Natural killer cell (primary cell): ENCODE measurements at regions not wholly inside any gene's neighbourhood (a gene's known extent, or its start where the extent isn't known, plus 50 kb on each side); places are given as distances from the start of the nearest gene placed in this dataset.

Experiments
- ATAC-seq, 3 donors: fragments of 150-1000 bp in 2 of 3; fragments of 200-7000 bp in 1 of 3; cut with Tn5 transposase; 1 replicate in 1 of 3; 2 replicates in 2 of 3; pipeline ENCODE4 v1.10.0; 2021; ENCODE audit warnings: mild to moderate bottlenecking in 2 of 3, moderate library complexity in 2 of 3
- DNase-seq, 2 donors: peaks; one replicate each; pipeline versions ENCODE4 v3.0.0 to v3.0.0-alpha.2; 2013 to 2021; ENCODE audit warnings: mixed read lengths in 1 of 2
- H3K27ac ChIP-seq: one replicate; pipeline ENCODE4 v1.5.1; 2013; ENCODE audit warnings: mild to moderate bottlenecking, low read length
- H3K27me3 ChIP-seq: one replicate; pipeline ENCODE4 v1.6.1; 2013; ENCODE audit warnings: low read length; ENCODE audit not compliant: control insufficient read depth, insufficient read depth
- H3K36me3 ChIP-seq: one replicate; pipeline ENCODE4 v1.6.1; 2013; ENCODE audit warnings: low read length; ENCODE audit not compliant: control insufficient read depth, insufficient read depth
- H3K4me1 ChIP-seq: one replicate; pipeline ENCODE4 v1.6.1; 2013; ENCODE audit warnings: low read length; ENCODE audit not compliant: control insufficient read depth, insufficient read depth
- H3K4me3 ChIP-seq: one replicate; pipeline ENCODE4 v1.5.1; 2013; ENCODE audit warnings: low read length
- H3K9me3 ChIP-seq: one replicate; pipeline ENCODE4 v1.6.1; 2013; ENCODE audit warnings: low read length; ENCODE audit not compliant: control insufficient read depth, insufficient read depth
- H3K27ac Mint-ChIP-seq, 2 donors: one replicate each; pipeline ENCODE4 v1.8.0; 2022; ENCODE audit warnings: mild to moderate bottlenecking in 2 of 2, mixed read lengths in 2 of 2, moderate library complexity in 1 of 2
- H3K27me3 Mint-ChIP-seq, 2 donors: one replicate each; pipeline ENCODE4 v1.8.0; 2022; ENCODE audit warnings: low read depth in 2 of 2, mixed read lengths in 2 of 2
- H3K36me3 Mint-ChIP-seq: one replicate; pipeline ENCODE4 v1.8.0; 2022; ENCODE audit warnings: mixed read lengths
- H3K4me1 Mint-ChIP-seq, 2 donors: one replicate each; pipeline ENCODE4 v1.8.0; 2022; ENCODE audit warnings: mixed read lengths in 2 of 2
- H3K4me3 Mint-ChIP-seq: one replicate; pipeline ENCODE4 v1.8.0; 2022; ENCODE audit warnings: mild to moderate bottlenecking, moderate library complexity, mixed read lengths
- H3K9me3 Mint-ChIP-seq, 2 donors: one replicate each; pipeline ENCODE4 v1.8.0; 2022; ENCODE audit warnings: mixed read lengths in 2 of 2
- CTCF ChIP-seq: fragments of 200-600 bp; IDR thresholded peaks from one replicate; pipeline ENCODE4 v1.8.0; 2022; ENCODE audit warnings: antibody characterized with exemption
- WGBS: methylation state at CpG from one replicate; pipeline ENCODE4 v1.1.7; 2013; ENCODE audit warnings: missing lambda C conversion rate; ENCODE audit not compliant: insufficient coverage; 5-methylcytosine and 5-hydroxymethylcytosine counted together
- intact Hi-C: fragments of 100-400 bp; cut with micrococcal nuclease; formaldehyde crosslinking; loops from one replicate; pipeline ENCODE4 v1.14.2; 2022

- H3K4me3 Mint-ChIP-seq, result no peak overlapping the region
- DNase-seq, result no peak
- no peaks in the 10 kb centered on the region for H3K4me1 ChIP-seq
- WGBS, result 93% methylated on average over 1 of the region's 1 CpG
- no peak for ATAC-seq
- H3K4me3 ChIP-seq, result no peak overlapping the region
- H3K27ac ChIP-seq, result no peak overlapping the region
- no peaks in the 10 kb centered on the region for H3K4me1 Mint-ChIP-seq
- intact Hi-C loops, result no loop called here
- no peaks in the 10 kb centered on the region for H3K36me3 Mint-ChIP-seq
- H3K27me3 ChIP-seq, result no peaks in the 10 kb centered on the region
- no peak overlapping the region for H3K27ac Mint-ChIP-seq
- H3K27me3 Mint-ChIP-seq, result no peaks in the 10 kb centered on the region
- no peaks in the 10 kb centered on the region for H3K9me3 ChIP-seq
- H3K36me3 ChIP-seq, result no peaks in the 10 kb centered on the region
- H3K9me3 Mint-ChIP-seq, result peaks cover 0 to 3% of the 10 kb centered on the region in 2 donors
- no peak for TF ChIP-seq CTCF
These were observed 92.3 kb upstream of the TFPI start for GRCh38 chr2:187646556-187646955.

- WGBS, result 88% methylated on average over 3 of the region's 4 CpGs
- ATAC-seq (no peak), DNase-seq (no peak)
- Histone ChIP-seq H3K27ac (no peak overlapping the region), H3K4me1 (no peaks in the 10 kb centered on the region), H3K4me3 (no peak overlapping the region), H3K9me3 (no peaks in the 10 kb centered on the region), H3K27me3 (no peaks in the 10 kb centered on the region), H3K36me3 (no peaks in the 10 kb centered on the region)
- Mint-ChIP-seq H3K9me3 (peaks cover 0 to 5% of the 10 kb centered on the region in 2 donors), H3K4me3 (no peak overlapping the region), H3K36me3 (no peaks in the 10 kb centered on the region), H3K27ac (no peak overlapping the region), H3K27me3 (no peaks in the 10 kb centered on the region), H3K4me1 (no peaks in the 10 kb centered on the region)
- no peak for TF ChIP-seq CTCF
- intact Hi-C loops, result no loop called here
These were observed 100.3 kb upstream of the TFPI start for GRCh38 chr2:187654535-187654934.

GRCh38 chr2:187655001-187655400 is 100.8 kb upstream of the TFPI start:
- Mint-ChIP-seq H3K9me3 (peaks cover 0 to 5% of the 10 kb centered on the region in 2 donors), H3K36me3 (no peaks in the 10 kb centered on the region)
- WGBS, result 80% methylated on average over 5 of the region's 9 CpGs

More at GRCh38 chr2:187655001-187655400, 100.8 kb upstream of the TFPI start:
- intact Hi-C loops, result no loop called here
- H3K27ac ChIP-seq, result no peak overlapping the region
- H3K4me1 ChIP-seq, result no peaks in the 10 kb centered on the region
- H3K27me3 ChIP-seq, result no peaks in the 10 kb centered on the region
- H3K36me3 ChIP-seq, result no peaks in the 10 kb centered on the region
- no peaks in the 10 kb centered on the region for H3K4me1 Mint-ChIP-seq
- no peak for TF ChIP-seq CTCF
- no peak overlapping the region for H3K27ac Mint-ChIP-seq
- H3K4me3 Mint-ChIP-seq, result no peak overlapping the region
- H3K9me3 ChIP-seq, result no peaks in the 10 kb centered on the region
- no peaks in the 10 kb centered on the region for H3K27me3 Mint-ChIP-seq
- no peak overlapping the region for H3K4me3 ChIP-seq
- ATAC-seq, result no peak
- no peak for DNase-seq
